HCT116 (cell line): ENCODE measurements at regions not wholly inside any gene's neighbourhood (a gene's known extent, or its start where the extent isn't known, plus 50 kb on each side); places are given as distances from the start of the nearest gene placed in this dataset.

ENCODE experiments used
- ATAC-seq: fragments of 200-7000 bp; cut with Tn5 transposase; 2 replicates; pipeline ENCODE4 v1.9.1; 2020; ENCODE audit warnings: mild to moderate bottlenecking, moderate library complexity
- BruUV-seq: library from RNA; stranded (reverse); fragments of 400-500 nt; replicated peaks from 2 replicates; lab custom pipeline; 2021; lab: Mats Ljungman, UMichigan
- CTCF ChIA-PET: fragments of 300-600 bp; sonication (Branson Sonifier 250); formaldehyde crosslinking; loops from one replicate; lab custom pipeline; 2021; ENCODE audit warnings: antibody characterized with exemption; lab: Charles Lee
- POLR2A ChIA-PET: fragments of 300-600, 350-600 bp; sonication (Branson Sonifier 250); formaldehyde crosslinking; loops from one replicate; lab custom pipeline; 2021; ENCODE audit warnings: antibody characterized with exemption; lab: Charles Lee
- RAD21 ChIA-PET, 2 experiments: fragments of 300-600 bp; sonication (Branson Sonifier 250); formaldehyde crosslinking; loops; one replicate each; lab custom pipeline; 2023; ENCODE audit warnings: low total read pairs in 2 of 2; ENCODE audit not compliant: uncharacterized antibody in 2 of 2, unreplicated experiment in 2 of 2, low non-redundant PET in 1 of 2; lab: Charles Lee
- DNase-seq: peaks from one replicate; pipeline ENCODE4 v3.0.0-alpha.2; 2010; ENCODE audit warnings: low read depth, low spot score
- H2AFZ ChIP-seq: fragments of 200-600 bp; shearing (Covaris generic), sonication (generic); 2 replicates; pipeline ENCODE4 v1.6.1; 2017; ENCODE audit warnings: low read depth, mixed run types, mixed read lengths, antibody characterized with exemption, low read length; ENCODE audit not compliant: poor library complexity, severe bottlenecking
- H3K27ac ChIP-seq: 2 replicates; pipeline ENCODE4 v1.5.1; 2012; ENCODE audit warnings: low read depth, low read length
- H3K27me3 ChIP-seq: fragments of 200-600 bp; sonication (generic); 2 replicates; pipeline ENCODE4 v1.6.1; 2016; ENCODE audit warnings: mixed run types, low read length, mixed read lengths; ENCODE audit not compliant: insufficient read depth
- H3K36me3 ChIP-seq, 2 experiments: fragments of 200-500 bp in 1 of 2; fragments of 200-600 bp in 1 of 2; sonication (Bioruptor generic) in 1 of 2; sonication (generic) in 1 of 2; 2 replicates each; pipeline versions ENCODE4 v1.5.1 to v1.6.1; 2014 to 2016; ENCODE audit warnings: low read length in 2 of 2, inconsistent platforms in 1 of 2, mixed read lengths in 1 of 2, mixed run types in 1 of 2; ENCODE audit not compliant: insufficient read depth in 2 of 2, control insufficient read depth in 1 of 2
- H3K4me1 ChIP-seq, 2 experiments: fragments of 200-600 bp in 1 of 2; sonication (generic) in 1 of 2; 2 replicates each; pipeline versions ENCODE4 v1.5.1 to v1.6.1; 2012 to 2017; ENCODE audit warnings: low read length in 2 of 2, inconsistent platforms in 1 of 2, mild to moderate bottlenecking in 1 of 2, mixed read lengths in 1 of 2, mixed run types in 1 of 2, moderate library complexity in 1 of 2; ENCODE audit not compliant: insufficient read depth in 2 of 2, control insufficient read depth in 1 of 2
- H3K4me2 ChIP-seq: fragments of 200-600 bp; sonication (generic); 2 replicates; pipeline ENCODE4 v1.6.1; 2017; ENCODE audit warnings: mixed run types, low read length, mixed read lengths
- H3K4me3 ChIP-seq, 2 experiments: fragments of 200-600 bp in 1 of 2; sonication (generic) in 1 of 2; replicated peaks in 1 of 2; 2 replicates each; pipeline ENCODE4 v1.5.1; 2011 to 2016; ENCODE audit warnings: low read length in 2 of 2, control low read depth in 1 of 2, low read depth in 1 of 2, mild to moderate bottlenecking in 1 of 2, mixed read lengths in 1 of 2, mixed run types in 1 of 2
- H3K79me2 ChIP-seq: fragments of 200-600 bp; sonication (generic); 2 replicates; pipeline ENCODE4 v1.6.1; 2017; ENCODE audit warnings: mild to moderate bottlenecking, mixed run types, low read length, moderate library complexity, mixed read lengths; ENCODE audit not compliant: insufficient read depth
- H3K9ac ChIP-seq: fragments of 200-600 bp; sonication (generic); 2 replicates; pipeline ENCODE4 v1.6.1; 2016; ENCODE audit warnings: low read length, mixed read lengths
- H3K9me2 ChIP-seq: fragments of 200-600 bp; sonication (generic), shearing (Covaris generic); 2 replicates; pipeline ENCODE4 v1.6.1; 2017; ENCODE audit warnings: mixed run types, mild to moderate bottlenecking, moderate library complexity; ENCODE audit not compliant: insufficient read depth
- H3K9me3 ChIP-seq, 2 experiments: fragments of 200-500 bp in 1 of 2; fragments of 200-600 bp in 1 of 2; sonication (Bioruptor generic) in 1 of 2; sonication (generic) in 1 of 2; 2 replicates each; pipeline ENCODE4 v1.6.1; 2014 to 2017; ENCODE audit warnings: low read length in 2 of 2, mixed read lengths in 2 of 2, inconsistent platforms in 1 of 2, low read depth in 1 of 2, mild to moderate bottlenecking in 1 of 2, mixed run types in 1 of 2, moderate library complexity in 1 of 2; ENCODE audit not compliant: control insufficient read depth in 1 of 2, insufficient read depth in 1 of 2
- H4K20me1 ChIP-seq: fragments of 200-600 bp; sonication (generic), shearing (Covaris generic); 2 replicates; pipeline ENCODE4 v1.6.1; 2017; ENCODE audit warnings: mixed run types, mild to moderate bottlenecking, moderate library complexity; ENCODE audit not compliant: insufficient read depth
- ATF3 ChIP-seq: IDR thresholded peaks from 2 replicates; pipeline ENCODE4 v1.6.1; 2012
- CBX3 ChIP-seq: IDR thresholded peaks from 2 replicates; pipeline ENCODE4 v1.6.1; 2012; ENCODE audit warnings: low read depth
- CEBPB ChIP-seq: IDR thresholded peaks from 2 replicates; pipeline ENCODE4 v1.6.1; 2012; ENCODE audit warnings: low read depth
- CTCF ChIP-seq, 3 experiments: fragments of 200-600 bp in 1 of 3; sonication (generic) in 1 of 3; IDR thresholded peaks in 2 of 3; conservative IDR thresholded peaks in 1 of 3; 2 replicates each; pipeline ENCODE4 v1.5.1; 2012 to 2017; ENCODE audit warnings: low read depth in 2 of 3, low read length in 2 of 3, antibody characterized with exemption in 1 of 3, borderline replicate concordance in 1 of 3, control low read depth in 1 of 3, mild to moderate bottlenecking in 1 of 3, mixed read lengths in 1 of 3, mixed run types in 1 of 3, moderate library complexity in 1 of 3; ENCODE audit not compliant: insufficient read depth in 1 of 3
- ELF1 ChIP-seq: IDR thresholded peaks from 2 replicates; pipeline ENCODE4 v1.6.1; 2012; ENCODE audit warnings: low read depth, borderline replicate concordance
- EZH2 ChIP-seq: fragments of 200-600 bp; sonication (generic); IDR thresholded peaks from 2 replicates; pipeline ENCODE4 v1.6.1; 2017; ENCODE audit warnings: antibody characterized with exemption, mixed run types
- EZH2phosphoT487 ChIP-seq: fragments of 200-600 bp; IDR thresholded peaks from 2 replicates; pipeline ENCODE4 v1.6.1; 2018; ENCODE audit warnings: antibody characterized with exemption, borderline replicate concordance
- FOSL1 ChIP-seq: IDR thresholded peaks from 2 replicates; pipeline ENCODE4 v1.6.1; 2012; ENCODE audit warnings: low read depth
- JUND ChIP-seq: IDR thresholded peaks from 2 replicates; pipeline ENCODE4 v1.6.1; 2012
- MAX ChIP-seq: IDR thresholded peaks from 2 replicates; pipeline ENCODE4 v1.6.1; 2012
- POLR2A ChIP-seq: IDR thresholded peaks from 2 replicates; pipeline ENCODE4 v1.7.0; 2011; ENCODE audit warnings: borderline replicate concordance; ENCODE audit not compliant: insufficient read depth, insufficient read length; ENCODE audit errors: extremely low read depth
- RAD21 ChIP-seq: IDR thresholded peaks from 2 replicates; pipeline ENCODE4 v1.6.1; 2012; ENCODE audit warnings: low read depth, mild to moderate bottlenecking
- REST ChIP-seq: IDR thresholded peaks from 2 replicates; pipeline ENCODE4 v1.6.1; 2012; ENCODE audit warnings: low read depth
- ZBTB33 ChIP-seq: IDR thresholded peaks from 2 replicates; pipeline ENCODE4 v1.6.1; 2011; ENCODE audit warnings: mild to moderate bottlenecking, low read length, moderate library complexity; ENCODE audit not compliant: insufficient replicate concordance; ENCODE audit errors: extremely low read depth
- intact Hi-C: fragments of 100-400 bp; cut with micrococcal nuclease; formaldehyde crosslinking; loops from 2 replicates; pipeline ENCODE4 v1.10.0; 2022

- POLR2A ChIA-PET: no interaction called here
These were observed 633.1 kb upstream of the TBL1XR1 start for GRCh38 chr3:177830411-177830849.

More at GRCh38 chr3:177830411-177830849, 633.1 kb upstream of the TBL1XR1 start:
- CTCF ChIA-PET: no interaction called here
- Histone ChIP-seq H3K9me2 (no peaks in the 10 kb centered on the region), H3K4me3 (no peak overlapping the region), H3K4me2 (no peak overlapping the region), H3K4me1 (peaks cover 3 to 19% of the 10 kb centered on the region in 2 experiments; a peak in 3 of 4 replicates), H2AFZ (no peak overlapping the region), H3K79me2 (no peaks in the 10 kb centered on the region), H3K27ac (no peak overlapping the region), H3K27me3 (no peaks in the 10 kb centered on the region; the same call in 1 of the 2 replicates), H3K9ac (no peak overlapping the region), H3K9me3 (no peaks in the 10 kb centered on the region), H4K20me1 (no peaks in the 10 kb centered on the region), H3K36me3 (no peaks in the 10 kb centered on the region)
- ATAC-seq (no peak), DNase-seq (no peak)
- BruUV-seq: no TSS peak
- TF ChIP-seq ATF3: no peak
- TF ChIP-seq POLR2A: no peak
- no peak for TF ChIP-seq CBX3
- TF ChIP-seq JUND: no peak
- no peak for TF ChIP-seq ELF1
- no peak for TF ChIP-seq ZBTB33
- TF ChIP-seq MAX: no peak
- TF ChIP-seq CTCF (IDR thresholded peaks at IDR 0.05 in 2 of 3, conservative IDR thresholded peaks at IDR 0.05 in 1 of 3; ENCODE audit: borderline replicate concordance in 1 of 3, insufficient read depth in 1 of 3, low read depth in 2 of 3, low read length in 2 of 3): no peak
- no peak for TF ChIP-seq EZH2
- TF ChIP-seq RAD21: no peak
- no peak for TF ChIP-seq CEBPB
- no peak for TF ChIP-seq FOSL1
- TF ChIP-seq EZH2phosphoT487: no peak
- TF ChIP-seq REST: no peak
- RAD21 ChIA-PET: no interaction called here
- intact Hi-C loops: no loop called here
